GM18520 (cell line): ENCODE measurements at regions not wholly inside any gene's neighbourhood (a gene's known extent, or its start where the extent isn't known, plus 50 kb on each side); places are given as distances from the start of the nearest gene placed in this dataset.

ENCODE experiments used
- ATAC-seq: cut with Tn5 transposase; IDR thresholded peaks from one replicate; pipeline ENCODE4 v1.9.1; 2021; ENCODE audit not compliant: unreplicated experiment

DNA sequence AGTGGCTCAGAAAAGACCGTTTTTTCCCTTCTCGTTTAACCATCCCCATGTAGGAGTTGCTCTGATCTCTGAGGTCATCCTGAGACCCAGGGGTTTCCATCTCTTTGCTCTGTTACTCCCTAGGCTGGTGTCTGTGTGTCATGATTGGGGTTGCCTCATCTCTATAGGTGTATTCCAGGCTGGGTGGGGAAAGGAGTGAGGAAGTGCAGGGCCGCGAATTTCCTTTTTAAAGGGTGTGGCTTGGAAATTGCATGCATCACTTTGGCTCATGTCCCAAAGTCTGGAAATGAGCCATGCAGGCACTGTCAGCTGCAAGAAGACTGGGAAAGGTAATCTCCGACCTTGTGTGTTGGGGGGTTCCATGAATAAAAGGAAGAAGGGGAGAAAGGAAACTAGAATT, 201.9 kb downstream of the AACS start:
- ATAC-seq = no peak

DNA sequence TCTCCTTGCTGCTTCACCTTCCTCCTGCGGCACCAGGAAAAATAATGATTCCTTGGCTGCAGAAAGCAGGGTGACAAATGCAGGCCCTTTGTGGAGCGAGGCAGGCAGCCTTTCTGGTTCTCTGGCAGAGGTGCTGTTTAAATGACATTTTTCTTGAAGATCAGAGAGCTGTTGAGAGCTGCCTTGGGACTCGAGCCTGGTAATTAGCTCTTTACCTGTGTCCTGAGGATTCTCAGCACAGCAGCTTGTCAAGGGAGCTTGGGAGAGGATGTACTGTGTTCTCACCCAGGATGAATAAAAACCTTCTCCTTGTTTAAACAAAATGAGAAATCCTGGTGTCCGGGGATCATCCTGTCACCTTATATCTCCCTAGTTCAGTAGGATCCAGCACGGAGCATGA, 204.0 kb downstream of the AACS start:
- no peak for ATAC-seq

DNA sequence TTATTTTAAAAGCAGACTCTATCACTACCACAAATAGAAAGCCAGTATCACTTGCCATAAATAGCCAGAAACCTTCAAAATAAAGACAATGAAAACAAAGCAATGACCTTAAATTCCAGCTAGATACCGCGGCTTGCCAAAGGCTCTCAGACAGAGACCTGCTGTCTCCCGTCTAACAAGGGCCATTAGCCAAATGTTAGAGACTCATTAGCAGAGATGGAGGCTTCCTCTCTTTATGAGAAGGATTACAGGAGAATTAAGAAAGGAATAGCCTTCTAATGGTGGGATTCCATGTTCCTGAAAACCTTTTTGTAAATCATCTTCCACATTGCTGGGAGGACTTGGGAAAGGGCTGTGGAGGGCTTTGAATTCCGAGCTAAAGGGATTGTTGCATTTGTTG, 206.7 kb downstream of the AACS start:
- no peak for ATAC-seq

DNA sequence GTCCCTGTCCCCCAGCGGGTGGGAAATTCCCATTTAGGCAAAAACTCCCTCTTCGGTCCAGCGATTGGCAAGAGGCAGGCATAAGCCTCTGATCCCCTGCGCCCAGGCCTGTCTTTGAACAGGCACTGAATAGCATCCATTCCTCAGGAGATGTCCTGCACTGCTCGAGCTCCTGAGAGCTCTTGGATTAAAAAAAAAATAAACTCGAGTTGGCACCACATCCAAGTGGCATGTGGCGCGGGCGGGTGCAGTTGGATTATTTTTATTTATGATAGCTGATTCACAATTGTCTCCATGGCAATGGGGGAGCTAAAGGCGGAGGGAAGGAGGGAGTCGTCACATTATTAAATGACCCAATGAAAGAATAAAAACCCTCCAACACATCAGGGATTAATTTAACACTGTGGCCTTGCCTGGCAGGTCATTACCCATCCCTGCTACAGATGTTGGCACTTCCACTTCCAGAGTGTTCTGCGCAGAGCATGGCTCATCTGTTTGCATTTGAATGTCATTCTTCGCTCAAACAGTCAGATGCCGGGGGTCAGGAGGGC, 207.2 kb downstream of the AACS start:
- no peak for ATAC-seq

DNA sequence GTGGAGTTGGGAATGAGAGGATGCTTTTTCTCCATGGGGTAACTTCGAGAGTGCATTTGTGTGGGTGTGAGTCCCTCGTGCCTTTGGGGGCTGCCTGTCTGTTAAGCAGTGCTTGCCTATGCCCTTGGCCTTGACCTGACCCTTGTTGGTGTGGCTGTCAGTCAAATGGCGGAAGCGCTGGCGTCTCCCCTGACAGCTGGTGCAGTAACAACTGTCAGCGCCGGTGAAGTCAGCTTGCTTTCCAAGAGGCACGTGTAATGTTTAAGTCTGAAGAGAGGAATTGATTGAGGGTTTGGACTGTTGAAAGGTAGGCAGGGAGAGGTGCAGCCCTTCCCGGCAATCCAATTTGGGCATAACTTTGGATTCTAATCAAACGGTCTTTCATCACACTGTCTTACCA, 211.3 kb downstream of the AACS start:
- ATAC-seq = no peak

DNA sequence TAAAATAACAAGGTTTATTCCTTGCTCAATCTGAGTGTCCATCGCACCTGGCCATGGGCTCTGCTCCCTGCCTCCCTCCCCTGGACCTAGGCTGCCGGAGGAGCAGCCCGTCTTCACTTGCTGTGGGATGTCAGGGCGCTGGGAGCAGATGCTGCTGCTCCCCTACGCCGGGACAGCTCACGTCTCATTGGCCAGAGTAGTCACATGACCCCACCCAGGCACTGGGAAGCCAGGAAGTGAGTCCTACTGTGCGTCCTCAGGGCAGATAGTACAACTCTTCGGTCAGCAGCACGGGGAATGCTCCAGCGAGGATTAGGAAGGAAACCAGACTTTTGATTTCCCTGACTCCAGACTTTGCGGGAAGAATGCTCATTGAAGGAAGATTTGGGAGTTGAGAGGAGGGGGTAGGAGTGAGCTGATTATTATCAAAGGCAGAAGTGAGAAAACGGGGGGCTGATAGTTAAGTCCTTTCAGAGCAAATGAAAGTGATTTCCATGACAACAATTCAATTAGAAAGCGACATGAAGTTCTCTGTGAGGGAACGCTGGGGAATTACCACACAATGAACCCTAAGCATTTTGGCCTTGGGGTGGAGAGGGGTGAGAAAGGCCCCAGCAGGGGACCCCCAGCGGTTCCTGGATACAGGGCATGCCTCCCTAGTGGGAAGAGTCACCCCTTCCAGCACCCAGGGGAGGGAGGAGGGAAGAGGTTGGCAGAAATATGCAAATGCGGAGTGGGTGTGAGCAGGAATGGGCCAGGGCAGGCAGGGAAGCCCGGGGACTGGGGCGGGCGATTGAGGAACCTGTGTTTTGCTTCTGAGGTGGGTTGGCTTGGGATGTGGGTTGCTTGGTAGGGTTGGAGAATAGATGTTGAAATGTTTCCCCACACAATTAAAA, 215.5 kb downstream of the AACS start:
- ATAC-seq = no peak

DNA sequence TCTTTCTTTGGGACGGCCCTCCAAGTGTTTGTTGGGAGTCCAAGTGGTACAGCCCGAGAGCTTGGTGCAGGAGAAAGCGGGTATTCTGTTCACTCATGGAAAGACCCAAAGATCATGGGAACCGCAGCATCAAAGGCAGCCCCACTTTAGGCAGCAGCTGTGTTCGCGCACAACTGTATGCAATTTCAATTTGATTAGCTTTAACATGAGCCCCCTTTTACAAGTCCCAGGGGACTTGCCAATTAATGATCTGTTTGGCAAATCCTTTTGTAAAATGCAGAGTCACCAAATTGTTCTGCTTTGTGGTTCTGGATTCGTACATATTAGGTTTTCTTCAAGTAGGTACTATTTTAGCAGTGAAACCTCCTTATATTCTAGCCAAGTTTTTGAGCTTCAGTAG, 217.7 kb downstream of the AACS start:
- no peak for ATAC-seq

DNA sequence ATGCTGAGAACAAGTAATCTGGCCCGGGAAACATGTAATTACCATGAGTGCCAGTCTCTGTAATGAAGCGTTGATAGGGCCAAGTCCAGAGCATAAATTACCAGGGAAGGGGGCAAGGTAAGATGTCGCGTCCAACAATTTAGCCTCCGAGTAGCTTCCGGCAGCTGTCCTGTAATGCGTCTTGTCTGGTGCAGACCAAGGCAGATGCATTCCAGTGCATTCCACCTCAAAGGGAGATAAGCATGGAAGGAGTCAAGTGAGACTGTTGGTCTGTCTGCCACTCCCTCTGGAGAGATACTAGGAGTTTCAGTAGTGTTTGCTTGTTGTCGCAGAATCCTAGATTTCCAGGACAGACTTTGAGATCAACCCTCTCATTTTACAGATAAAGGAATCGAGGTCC, 218.3 kb downstream of the AACS start:
- ATAC-seq = no peak

DNA sequence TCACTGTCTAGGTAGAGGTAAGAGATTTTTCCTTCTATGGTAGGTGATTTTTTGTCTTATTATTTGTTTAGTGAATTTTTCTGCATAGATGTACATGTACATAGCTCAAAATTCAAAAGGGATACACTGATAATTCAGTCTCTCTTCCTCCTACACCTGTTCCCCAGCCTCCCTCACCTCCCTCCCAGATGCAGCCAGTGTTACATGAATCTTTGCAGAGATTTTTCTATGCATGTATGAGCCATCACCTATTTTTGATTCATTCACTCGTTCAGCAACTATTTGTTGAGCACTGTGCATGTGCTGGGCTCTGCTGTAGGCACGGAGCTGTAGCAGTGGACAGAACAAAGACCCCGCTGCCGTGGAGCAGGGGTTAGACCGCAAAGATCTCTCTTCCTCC, 218.9 kb downstream of the AACS start:
- no peak for ATAC-seq

DNA sequence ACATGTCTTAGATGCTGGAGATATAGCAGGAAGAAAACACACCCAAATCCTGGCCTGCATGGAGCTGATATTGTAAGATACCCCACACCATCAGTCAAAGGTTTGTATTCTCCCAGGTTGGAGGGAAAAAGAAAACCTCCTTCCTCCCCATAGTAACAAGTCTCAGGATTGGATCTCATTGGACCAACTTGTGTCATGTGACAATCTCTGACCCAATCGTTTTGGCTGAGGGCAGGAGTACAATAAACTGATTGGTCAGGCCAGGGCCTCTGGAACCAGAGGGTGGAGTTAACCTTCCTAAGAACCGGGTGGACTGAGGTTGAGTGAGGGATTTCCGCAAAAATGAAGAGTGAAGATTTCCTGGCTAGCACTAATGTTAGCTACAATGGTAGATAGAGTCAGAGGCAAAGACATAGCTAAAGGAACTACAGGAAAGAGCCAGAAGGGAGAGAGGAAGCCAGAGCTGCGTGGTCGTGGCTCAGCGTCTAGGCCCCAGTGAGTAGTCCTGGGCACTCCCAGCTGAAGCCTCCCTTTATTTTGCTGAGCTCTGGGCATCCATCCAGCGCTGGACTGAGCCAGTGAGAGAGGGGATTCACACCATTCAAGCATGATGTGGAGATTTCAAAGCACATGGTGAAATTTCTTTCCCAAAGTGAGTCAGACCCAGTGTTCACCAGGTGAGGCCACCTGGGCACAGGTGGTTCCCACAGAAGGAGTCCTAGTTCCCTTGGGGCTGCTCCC, 219.9 kb downstream of the AACS start:
- ATAC-seq = no peak

DNA sequence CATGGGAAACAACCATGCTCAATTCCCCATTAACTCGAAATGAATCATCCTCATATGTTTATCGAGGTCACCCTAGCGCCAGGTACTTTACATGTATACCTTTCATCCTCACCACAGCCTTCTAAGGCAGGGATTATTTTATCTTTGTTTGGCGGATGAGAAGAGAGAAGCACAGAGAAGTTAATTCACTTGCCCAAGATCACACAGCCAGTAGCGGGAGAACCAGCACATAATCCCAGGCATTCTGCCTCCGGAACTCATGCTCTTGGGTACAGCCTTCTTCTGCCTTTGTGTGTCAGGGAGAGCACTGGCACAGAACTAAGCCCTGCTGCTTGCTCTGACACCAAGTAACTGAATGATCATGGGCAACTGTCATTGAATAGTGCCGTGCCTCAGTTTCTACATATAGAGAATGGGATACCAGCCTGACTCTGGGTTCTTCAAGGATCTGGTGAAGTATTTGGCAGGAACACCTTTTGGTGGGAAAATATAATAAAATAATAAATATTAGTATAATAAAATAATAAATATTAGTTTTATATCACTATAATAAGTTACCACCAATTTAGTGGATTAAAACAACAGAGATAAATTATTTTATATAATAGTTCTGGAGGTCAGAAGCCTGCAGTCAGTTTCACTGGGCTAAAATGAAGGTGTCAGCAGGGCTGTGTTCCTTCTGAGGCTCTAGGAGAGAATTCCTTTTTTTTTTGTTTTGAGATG, 220.9 kb downstream of the AACS start:
- ATAC-seq = no peak

DNA sequence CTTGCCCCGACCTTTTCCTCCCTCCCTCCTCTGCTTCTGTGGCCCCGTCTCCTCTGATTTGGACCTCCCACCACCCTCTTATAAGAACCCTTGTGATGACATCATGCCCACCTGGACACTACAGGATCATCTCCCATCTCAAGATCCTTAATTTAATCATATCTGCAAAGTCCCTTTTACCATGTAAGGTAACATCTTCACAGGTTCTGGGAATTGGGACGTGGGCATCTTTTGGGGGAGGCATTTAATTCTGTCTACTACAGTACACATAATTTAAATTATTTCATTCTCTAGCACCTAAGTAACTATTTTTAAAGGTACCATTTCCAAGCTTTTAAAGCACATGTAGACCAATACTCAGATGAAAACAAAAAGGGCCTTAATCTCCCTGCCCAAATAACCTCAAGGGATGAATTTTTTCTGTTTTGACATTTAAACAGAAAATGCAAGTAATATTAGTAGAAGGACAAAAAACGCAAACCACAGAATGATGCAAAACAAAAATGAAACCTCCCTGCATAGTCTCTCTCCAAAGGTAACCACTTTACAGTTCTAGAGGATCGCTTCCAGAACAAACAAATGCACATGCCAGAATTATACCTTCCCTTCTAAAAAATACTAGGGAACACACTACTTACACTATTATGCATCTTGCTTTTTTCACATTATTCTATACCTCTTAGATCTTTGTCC, 222.1 kb downstream of the AACS start:
- peak; percentile 78 for ATAC-seq

DNA sequence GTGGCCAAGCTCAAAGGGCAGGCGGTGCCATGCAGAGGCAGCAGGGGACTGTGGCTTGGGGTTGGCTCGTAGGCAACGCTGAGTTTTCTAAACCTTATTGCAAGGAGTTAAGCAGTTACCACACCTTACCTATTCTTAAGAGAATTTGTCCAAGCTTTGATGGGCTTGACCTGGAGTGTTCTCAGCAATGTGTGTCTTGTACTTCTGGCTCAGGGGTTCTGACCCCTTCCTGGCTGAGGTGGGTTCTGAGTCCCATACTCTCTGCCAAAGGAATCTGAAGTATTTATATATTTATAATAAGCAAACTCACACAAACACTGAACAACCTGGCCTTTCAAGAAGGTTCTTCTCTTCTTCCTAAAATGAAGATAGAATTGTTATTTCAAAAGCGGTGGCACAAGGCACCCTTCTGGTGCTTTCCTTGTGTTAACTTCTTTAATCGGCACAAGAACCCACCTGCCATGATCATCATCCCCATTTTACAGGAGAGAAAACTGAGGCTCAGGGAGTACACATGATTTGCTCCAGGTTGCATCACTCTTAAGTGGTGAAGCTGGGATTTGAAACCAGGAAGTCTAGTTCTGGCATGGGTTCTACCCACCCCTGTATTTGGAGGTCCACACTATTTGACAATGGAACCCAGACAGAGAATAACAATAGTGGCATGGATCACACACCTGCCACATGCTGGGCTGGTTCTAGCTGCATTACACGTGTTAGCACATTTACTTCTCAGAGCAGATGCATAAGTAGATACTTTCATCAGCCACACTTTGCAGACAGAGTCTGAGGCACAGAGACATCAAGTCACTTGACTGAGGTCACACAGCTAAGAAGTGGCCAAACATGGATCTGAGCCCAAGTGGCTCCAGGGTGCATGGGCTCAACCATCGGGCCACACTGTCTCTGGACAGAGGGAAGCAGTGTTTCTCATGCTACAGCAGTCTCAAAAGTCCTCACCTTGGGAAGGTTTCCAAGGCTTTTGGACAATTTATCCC, 224.0 kb downstream of the AACS start:
- ATAC-seq = no peak

DNA sequence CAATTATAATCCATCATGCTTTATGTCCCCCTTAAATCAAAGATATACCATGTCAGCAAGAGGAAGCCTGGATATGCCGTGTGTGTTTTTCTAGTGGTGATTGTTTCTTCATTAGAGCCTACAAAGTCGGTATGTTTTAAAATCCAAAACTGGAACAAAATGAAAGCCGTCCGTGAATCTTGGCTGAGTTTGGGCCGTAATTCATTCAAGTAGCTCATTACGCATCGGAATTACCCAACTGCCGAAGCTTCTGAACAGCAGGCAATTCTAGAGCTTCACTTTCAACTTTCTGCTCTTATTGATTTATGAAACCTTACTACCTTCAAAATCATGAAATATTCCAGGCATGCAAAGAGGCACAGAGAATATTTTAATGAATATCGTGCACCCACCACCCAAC, 224.7 kb downstream of the AACS start:
- ATAC-seq = no peak

DNA sequence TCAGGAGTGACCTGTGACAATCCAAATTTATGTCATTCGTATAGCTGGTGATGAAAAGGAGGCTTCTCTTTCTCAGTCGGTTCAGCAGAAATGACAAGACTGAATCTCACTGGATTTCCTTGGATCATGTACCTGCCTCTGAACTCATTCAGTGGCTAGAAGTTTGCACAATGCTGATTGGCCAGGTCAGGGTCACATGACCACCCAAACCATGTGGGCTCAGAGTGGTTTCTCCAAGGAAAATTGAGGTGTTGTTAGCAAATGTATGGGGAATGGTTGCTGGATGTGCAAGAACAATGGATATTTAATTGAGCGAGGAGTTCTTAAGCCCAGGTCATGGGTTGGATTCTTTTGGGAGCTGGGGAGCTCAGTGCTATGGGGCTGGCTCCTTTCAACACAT, 227.5 kb downstream of the AACS start:
- no peak for ATAC-seq

DNA sequence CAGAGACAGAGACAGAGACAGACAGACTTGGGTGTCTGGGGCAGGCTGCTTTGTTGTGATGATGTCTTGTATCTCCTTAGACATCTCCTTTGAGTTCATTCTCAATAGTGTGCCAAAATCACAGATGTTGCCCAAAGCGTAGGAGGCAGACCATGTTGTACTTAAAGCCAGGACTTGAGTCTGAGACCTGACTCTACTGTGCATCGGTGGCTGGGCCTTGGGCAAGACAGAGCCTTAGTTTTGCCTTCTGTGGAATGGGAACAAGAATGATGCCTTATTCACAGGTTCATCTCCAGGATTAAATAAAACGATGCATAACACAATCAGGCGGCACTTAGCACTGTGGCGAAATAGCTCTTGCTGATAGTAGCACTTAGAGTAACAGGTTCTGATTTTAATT, 230.3 kb downstream of the AACS start:
- ATAC-seq = no peak

DNA sequence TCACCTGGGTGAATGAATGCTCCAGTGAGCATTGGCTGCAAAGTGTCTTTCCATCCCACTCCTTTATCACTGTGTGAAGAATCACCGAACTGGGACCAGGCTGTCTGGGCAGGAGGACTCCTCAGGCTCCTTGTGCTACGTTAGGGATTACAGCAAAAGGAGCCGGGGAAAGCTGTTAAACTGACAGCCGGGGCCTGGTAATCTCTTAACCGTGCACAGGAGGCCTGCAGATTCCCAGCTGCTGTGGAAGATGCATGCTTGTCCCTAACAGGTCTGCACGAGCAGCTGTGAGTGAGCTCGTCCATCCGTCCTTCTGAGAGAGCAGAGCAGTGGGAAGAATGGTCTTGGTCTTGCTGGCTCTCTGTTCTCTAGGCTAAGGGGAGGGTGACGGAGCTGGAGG, 231.5 kb downstream of the AACS start:
- no peak for ATAC-seq

DNA sequence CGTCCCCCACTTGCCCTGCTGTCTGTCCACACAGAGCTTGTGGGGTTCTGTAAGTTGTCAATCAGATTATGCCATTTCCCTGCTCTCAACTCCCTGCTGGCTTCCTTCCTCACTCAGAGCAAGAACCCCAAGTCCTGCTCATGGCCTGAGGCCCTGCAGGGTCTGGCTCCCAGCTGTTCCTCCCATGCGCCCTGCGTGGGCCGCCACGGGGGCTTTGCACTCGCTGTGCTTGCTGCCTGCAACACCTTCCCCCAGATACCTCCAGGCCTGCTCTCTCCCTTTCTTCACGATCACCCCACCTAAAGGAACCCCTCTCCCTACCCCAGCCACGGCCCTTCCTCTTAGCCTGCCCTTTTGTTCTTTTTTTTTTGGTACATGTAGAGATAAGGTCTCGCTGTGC, 234.6 kb downstream of the AACS start:
- ATAC-seq = no peak

DNA sequence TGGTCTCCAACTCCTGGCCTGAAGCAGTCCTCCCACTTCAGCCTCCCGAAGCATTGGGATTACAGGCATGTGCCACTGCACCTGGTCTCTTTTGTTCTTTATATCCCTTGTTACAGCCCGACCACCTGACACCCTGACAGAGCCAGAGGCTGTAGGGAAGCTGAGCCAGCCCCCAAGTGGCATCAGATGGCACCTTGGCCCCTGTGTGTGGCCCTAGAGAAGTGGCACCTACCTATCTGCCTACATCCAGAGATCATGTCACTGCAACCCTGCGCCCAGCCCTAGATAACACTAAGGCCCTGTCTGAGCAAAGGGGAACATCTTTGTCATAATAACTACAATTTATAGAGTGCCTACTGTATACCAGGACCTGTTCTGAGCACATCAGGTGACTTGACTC, 235.0 kb downstream of the AACS start:
- no peak for ATAC-seq

DNA sequence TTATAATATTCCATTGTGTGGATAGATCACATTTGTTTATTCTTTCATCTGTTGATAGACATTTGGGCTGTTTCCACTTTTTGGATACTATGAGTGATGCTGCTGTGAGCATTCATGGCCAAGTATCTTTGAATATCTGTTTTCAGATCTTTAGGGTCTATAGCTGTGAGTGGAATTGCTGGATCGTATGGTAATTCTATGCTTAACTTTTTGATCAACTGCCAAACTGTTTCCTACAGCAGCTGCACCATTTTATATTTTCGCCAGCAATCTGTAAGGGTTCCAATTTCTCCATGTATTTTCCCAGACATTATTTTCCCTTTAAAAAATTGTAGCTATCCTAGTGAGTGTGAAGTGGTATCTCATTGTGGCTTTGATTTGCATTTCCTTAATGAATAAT, 238.1 kb downstream of the AACS start:
- ATAC-seq = no peak
